Tibial nerve (tissue), 4 donors: ENCODE measurements at regions not wholly inside any gene's neighbourhood (a gene's known extent, or its start where the extent isn't known, plus 50 kb on each side); places are given as distances from the start of the nearest gene placed in this dataset.

Experiments used
- DNase-seq, 2 donors: peaks; one replicate each; pipeline ENCODE4 v3.0.0-alpha.2; 2019; ENCODE audit warnings: low spot score in 2 of 2
- H3K27ac ChIP-seq, 4 donors: fragments of 200-600 bp; sonication (generic) in 3 of 4; one replicate each; pipeline ENCODE4 v1.5.1; 2017 to 2019; ENCODE audit warnings: mild to moderate bottlenecking in 1 of 4
- H3K27me3 ChIP-seq, 2 donors: fragments of 200-600 bp; sonication (generic) in 1 of 2; one replicate each; pipeline versions ENCODE4 v1.5.1 to v1.6.0; 2017 to 2019
- H3K36me3 ChIP-seq, 3 donors: fragments of 200-600 bp; sonication (generic); one replicate each; pipeline ENCODE4 v1.5.1; 2018 to 2019
- H3K4me1 ChIP-seq, 4 donors: fragments of 200-600 bp; sonication (generic) in 3 of 4; one replicate each; pipeline ENCODE4 v1.5.1; 2017 to 2019
- H3K4me3 ChIP-seq, 4 donors: fragments of 200-600 bp; sonication (generic) in 3 of 4; one replicate each; pipeline ENCODE4 v1.5.1; 2017 to 2019; ENCODE audit warnings: mild to moderate bottlenecking in 1 of 4, moderate library complexity in 1 of 4
- H3K9me3 ChIP-seq, 4 donors: fragments of 200-600 bp; sonication (generic) in 3 of 4; one replicate each; pipeline ENCODE4 v1.5.1; 2017 to 2019
- EP300 ChIP-seq, 2 donors: sonication (generic); formaldehyde crosslinking; IDR thresholded peaks; one replicate each; pipeline ENCODE4 v1.6.1; 2017; ENCODE audit warnings: antibody characterized with exemption in 2 of 2, mild to moderate bottlenecking in 1 of 2
- POLR2A ChIP-seq, 2 donors: fragments of 450-650 bp; IDR thresholded peaks; one replicate each; pipeline ENCODE4 v1.6.1; 2017; ENCODE audit warnings: antibody characterized with exemption in 2 of 2, mild to moderate bottlenecking in 2 of 2, moderate library complexity in 2 of 2
- WGBS, 2 donors: methylation state at CpG; one replicate each; pipeline ENCODE4 v1.1.5; 2018; 5-methylcytosine and 5-hydroxymethylcytosine counted together
- TF ChIP-seq, protein P1 (sequence below), 5 experiments: fragments of 200-600 bp in 3 of 5; fragments of 450-650 bp in 2 of 5; sonication (generic) in 3 of 5; IDR thresholded peaks; one replicate each; pipeline ENCODE4 v1.5.1; 2016 to 2019; ENCODE audit warnings: antibody characterized with exemption in 5 of 5, mild to moderate bottlenecking in 3 of 5, moderate library complexity in 2 of 5

DNA sequence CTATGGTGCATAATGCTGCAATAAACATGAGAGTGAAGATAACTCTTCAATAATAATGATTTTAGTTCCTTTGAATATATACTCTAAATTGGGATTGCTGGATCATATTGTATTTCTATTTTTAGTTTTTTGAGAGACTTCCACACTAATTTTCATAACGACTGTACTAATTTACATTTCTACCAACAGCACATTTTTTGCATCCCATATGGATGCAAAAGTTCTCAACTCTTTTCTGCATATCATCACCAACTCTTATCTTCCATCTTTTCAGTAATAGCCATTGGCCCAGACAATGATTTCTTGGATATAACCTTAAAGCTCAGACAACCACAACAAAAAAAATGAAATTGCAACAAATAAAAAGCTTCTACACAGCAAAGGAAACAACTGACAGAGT, 1082.4 kb downstream of the CNTNAP5 start:
- TF ChIP-seq EP300 (IDR thresholded peaks at IDR 0.05), result no peak
- no peak for TF ChIP-seq POLR2A (IDR thresholded peaks at IDR 0.05)
- TF ChIP-seq, protein P1, sequence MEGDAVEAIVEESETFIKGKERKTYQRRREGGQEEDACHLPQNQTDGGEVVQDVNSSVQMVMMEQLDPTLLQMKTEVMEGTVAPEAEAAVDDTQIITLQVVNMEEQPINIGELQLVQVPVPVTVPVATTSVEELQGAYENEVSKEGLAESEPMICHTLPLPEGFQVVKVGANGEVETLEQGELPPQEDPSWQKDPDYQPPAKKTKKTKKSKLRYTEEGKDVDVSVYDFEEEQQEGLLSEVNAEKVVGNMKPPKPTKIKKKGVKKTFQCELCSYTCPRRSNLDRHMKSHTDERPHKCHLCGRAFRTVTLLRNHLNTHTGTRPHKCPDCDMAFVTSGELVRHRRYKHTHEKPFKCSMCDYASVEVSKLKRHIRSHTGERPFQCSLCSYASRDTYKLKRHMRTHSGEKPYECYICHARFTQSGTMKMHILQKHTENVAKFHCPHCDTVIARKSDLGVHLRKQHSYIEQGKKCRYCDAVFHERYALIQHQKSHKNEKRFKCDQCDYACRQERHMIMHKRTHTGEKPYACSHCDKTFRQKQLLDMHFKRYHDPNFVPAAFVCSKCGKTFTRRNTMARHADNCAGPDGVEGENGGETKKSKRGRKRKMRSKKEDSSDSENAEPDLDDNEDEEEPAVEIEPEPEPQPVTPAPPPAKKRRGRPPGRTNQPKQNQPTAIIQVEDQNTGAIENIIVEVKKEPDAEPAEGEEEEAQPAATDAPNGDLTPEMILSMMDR (IDR thresholded peaks at IDR 0.05), result no peak
- WGBS, 2 donors, result 78 to 93% methylated on average over 1 of the region's 1 CpG

DNA sequence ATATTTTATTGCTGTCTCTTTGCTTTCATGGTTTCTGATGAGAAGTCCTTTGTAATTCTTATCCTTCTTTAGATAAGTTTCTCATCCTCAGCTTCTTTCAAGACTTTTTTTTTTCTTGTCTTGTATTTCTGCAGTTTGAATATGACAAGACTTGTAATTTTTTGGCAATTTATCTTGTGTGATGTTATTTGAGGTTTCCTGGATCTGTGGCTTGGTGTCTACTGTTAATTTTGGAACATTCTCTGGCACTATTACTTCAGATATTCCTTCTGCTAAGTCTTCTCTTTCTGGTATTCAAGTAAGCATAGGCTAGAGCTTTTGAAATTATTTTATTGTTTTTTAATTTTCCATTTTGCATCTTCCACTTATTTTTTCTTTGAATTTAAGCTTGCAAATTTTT, 1083.2 kb downstream of the CNTNAP5 start:
- no peaks in the 10 kb centered on the region for H3K4me1 ChIP-seq
- no peak overlapping the region for H3K4me3 ChIP-seq
- H3K9me3 ChIP-seq, result no peaks in the 10 kb centered on the region
- H3K36me3 ChIP-seq, result no peaks in the 10 kb centered on the region
- H3K27me3 ChIP-seq, result no peaks in the 10 kb centered on the region
- H3K27ac ChIP-seq, result no peak overlapping the region
- TF ChIP-seq, protein P1 (IDR thresholded peaks at IDR 0.05), result no peak
- TF ChIP-seq EP300 (IDR thresholded peaks at IDR 0.05), result no peak
- no peak for TF ChIP-seq POLR2A (IDR thresholded peaks at IDR 0.05)
- DNase-seq, result no peak

More for the DNA sequence above, 1082.4 kb downstream of the CNTNAP5 start:
- H3K27me3 ChIP-seq, result no peaks in the 10 kb centered on the region
- H3K36me3 ChIP-seq, result no peaks in the 10 kb centered on the region
- no peak for DNase-seq
- no peaks in the 10 kb centered on the region for H3K4me1 ChIP-seq
- no peak overlapping the region for H3K4me3 ChIP-seq
- no peak overlapping the region for H3K27ac ChIP-seq
- H3K9me3 ChIP-seq, result no peaks in the 10 kb centered on the region

DNA sequence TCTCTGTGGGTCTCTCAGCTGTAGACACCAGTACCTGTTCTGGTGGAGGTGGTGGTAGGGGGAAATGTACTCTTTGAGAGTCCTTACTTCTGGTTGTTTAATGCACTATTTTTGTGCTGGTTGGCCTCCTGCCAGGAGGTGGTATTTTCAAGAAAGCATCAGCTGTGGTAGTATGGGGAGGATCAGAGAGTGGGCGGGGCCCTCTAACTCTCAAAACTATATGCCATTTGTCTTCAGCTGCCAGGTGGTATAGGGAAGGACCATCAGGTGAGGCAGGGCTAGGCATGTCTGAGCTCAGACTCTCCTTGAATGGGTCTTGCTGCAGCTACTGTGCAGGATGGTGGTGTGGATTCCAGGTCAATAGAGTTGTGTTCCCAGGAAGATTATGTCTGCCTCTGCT, 1100.8 kb downstream of the CNTNAP5 start:
- no peak for DNase-seq

DNA sequence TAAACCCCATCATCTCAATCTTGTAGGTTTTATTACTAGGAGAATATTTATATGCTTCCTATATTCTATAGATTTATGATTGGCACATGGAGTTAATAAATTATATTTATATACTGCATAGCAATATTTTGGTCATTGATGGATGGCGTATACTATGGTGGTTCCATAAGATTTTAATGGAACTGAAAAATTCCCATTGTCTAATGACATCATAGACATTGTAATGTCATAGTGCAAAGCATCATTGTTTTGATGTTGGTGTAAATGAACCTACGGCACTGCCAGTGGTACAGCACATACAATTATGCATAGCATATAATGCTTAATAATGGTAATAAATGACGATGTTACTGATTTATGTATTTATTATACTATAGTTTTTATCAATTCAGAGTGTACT, 1135.9 kb downstream of the CNTNAP5 start:
- H3K9me3 ChIP-seq, result no peaks in the 10 kb centered on the region
- WGBS, 2 donors, result 86 to 92% methylated on average over 3 of the region's 3 CpGs
- H3K4me3 ChIP-seq, result no peak overlapping the region
- no peaks in the 10 kb centered on the region for H3K4me1 ChIP-seq
- no peak for TF ChIP-seq POLR2A (IDR thresholded peaks at IDR 0.05)
- no peak for TF ChIP-seq EP300 (IDR thresholded peaks at IDR 0.05)
- TF ChIP-seq, protein P1 (IDR thresholded peaks at IDR 0.05), result no peak
- DNase-seq, result no peak
- no peaks in the 10 kb centered on the region for H3K27me3 ChIP-seq
- H3K36me3 ChIP-seq, result no peaks in the 10 kb centered on the region
- H3K27ac ChIP-seq, result no peak overlapping the region

More for the DNA sequence above, 1100.8 kb downstream of the CNTNAP5 start:
- Histone ChIP-seq H3K27me3 (no peaks in the 10 kb centered on the region), H3K36me3 (no peaks in the 10 kb centered on the region), H3K9me3 (peaks cover 0 to 18% (median 0%) of the 10 kb centered on the region in 4 donors), H3K27ac (no peak overlapping the region), H3K4me1 (no peaks in the 10 kb centered on the region), H3K4me3 (no peak overlapping the region)
- WGBS, 2 donors, result 100% methylated on average over 1 of the region's 1 CpG
- TF ChIP-seq, protein P1 (IDR thresholded peaks at IDR 0.05), result no peak
- no peak for TF ChIP-seq POLR2A (IDR thresholded peaks at IDR 0.05)
- TF ChIP-seq EP300 (IDR thresholded peaks at IDR 0.05), result no peak

DNA sequence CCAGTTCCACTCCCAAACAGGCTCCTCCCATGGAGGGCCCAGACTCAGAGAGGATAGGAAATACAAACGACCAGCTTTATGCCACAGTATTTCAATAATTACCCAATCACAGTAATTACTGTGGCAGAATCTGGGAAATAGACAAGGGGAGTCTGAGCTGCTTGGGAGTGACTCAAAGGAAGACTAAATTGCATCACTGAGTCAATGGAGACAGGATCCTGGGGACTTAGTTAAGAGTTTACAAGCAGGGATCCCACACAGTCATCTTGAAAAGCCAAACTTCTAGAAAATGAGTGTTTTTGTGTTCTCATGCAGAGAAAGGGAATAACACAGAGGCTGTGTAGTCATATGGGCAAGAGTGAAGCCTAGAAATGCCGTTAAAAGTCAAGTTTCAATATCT, 1142.1 kb downstream of the CNTNAP5 start:
- 61 to 66% methylated on average over 2 of the region's 2 CpGs for WGBS, 2 donors
- H3K4me1 ChIP-seq, result no peaks in the 10 kb centered on the region
- no peak overlapping the region for H3K4me3 ChIP-seq
- H3K36me3 ChIP-seq, result no peaks in the 10 kb centered on the region
- TF ChIP-seq EP300 (IDR thresholded peaks at IDR 0.05) (no peak), POLR2A (IDR thresholded peaks at IDR 0.05) (no peak)
- TF ChIP-seq, protein P1 (IDR thresholded peaks at IDR 0.05), result no peak
- no peaks in the 10 kb centered on the region for H3K9me3 ChIP-seq
- DNase-seq, result no peak
- peak overlapping the region in 1 of 4 donors; percentile 29 for H3K27ac ChIP-seq
- H3K27me3 ChIP-seq, result no peaks in the 10 kb centered on the region
